ENCODE measurements at regions not wholly inside any gene's neighbourhood (a gene's known extent, or its start where the extent isn't known, plus 50 kb on each side); places are given as distances from the start of the nearest gene placed in this dataset.

DNA sequence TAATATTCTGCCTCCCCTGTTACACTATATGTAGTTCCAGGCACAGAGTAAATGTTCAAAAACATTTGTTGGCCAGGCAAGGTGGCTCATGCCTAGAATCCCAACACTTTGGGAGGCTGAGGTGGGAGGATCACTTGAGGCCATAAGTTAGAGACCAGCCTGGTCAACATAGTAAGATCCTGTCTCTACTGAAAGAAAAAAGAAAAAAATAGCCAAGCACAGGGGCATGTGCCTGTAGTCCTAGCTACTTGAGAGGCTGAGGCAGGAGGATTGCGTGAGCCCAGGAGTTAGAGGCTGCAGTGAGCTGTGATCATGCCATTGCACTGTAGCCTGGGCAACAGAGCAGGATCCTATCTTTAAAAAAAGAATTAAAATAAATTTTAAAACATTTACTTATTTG, 57.6 kb upstream of the SIM2 start (continued):
- no peak for TF ChIP-seq NR2F2 (IDR thresholded peaks at IDR 0.05)
- TF ChIP-seq, protein P1, sequence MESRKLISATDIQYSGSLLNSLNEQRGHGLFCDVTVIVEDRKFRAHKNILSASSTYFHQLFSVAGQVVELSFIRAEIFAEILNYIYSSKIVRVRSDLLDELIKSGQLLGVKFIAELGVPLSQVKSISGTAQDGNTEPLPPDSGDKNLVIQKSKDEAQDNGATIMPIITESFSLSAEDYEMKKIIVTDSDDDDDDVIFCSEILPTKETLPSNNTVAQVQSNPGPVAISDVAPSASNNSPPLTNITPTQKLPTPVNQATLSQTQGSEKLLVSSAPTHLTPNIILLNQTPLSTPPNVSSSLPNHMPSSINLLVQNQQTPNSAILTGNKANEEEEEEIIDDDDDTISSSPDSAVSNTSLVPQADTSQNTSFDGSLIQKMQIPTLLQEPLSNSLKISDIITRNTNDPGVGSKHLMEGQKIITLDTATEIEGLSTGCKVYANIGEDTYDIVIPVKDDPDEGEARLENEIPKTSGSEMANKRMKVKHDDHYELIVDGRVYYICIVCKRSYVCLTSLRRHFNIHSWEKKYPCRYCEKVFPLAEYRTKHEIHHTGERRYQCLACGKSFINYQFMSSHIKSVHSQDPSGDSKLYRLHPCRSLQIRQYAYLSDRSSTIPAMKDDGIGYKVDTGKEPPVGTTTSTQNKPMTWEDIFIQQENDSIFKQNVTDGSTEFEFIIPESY (IDR thresholded peaks at IDR 0.05): no peak

DNA sequence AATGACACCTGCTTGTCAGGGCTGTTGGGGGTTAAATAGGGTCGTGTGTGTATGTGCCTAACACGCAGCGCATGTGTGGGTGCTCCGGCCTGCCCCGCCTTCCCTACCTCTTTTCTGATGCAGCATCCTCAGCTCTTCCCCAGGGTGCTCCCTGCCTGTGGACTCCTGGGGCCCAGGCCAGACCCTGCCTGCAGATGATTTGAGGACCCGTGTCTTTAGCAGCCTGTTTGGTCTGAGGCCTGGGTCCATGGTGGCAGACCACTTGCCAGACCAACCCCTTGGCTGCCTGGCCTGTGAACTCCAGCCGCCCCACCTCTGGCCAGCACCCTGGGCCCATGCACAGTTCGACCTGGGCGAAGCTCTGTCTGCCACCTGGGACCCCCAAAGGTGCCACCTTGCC, 57.0 kb upstream of the SIM2 start:
- no peaks in the 10 kb centered on the region for H3K36me3 ChIP-seq (ENCODE audit: control insufficient read depth in 4 of 4, insufficient read depth in 3 of 4, low read depth in 1 of 4, low read length in 3 of 4)
- H3K27ac ChIP-seq (ENCODE audit: low read depth in 1 of 2, low read length in 2 of 2): no peak overlapping the region
- peaks cover 0 to 3% (median 0%) of the 10 kb centered on the region in 4 donors for H3K27me3 ChIP-seq (ENCODE audit: control insufficient read depth in 4 of 4, insufficient read depth in 4 of 4, low read length in 3 of 4)
- WGBS: 85% methylated on average over 9 of the region's 9 CpGs
- H3K9ac ChIP-seq (ENCODE audit: low read depth in 1 of 2, low read length in 2 of 2): no peak overlapping the region
- no peak overlapping the region for H3K4me3 ChIP-seq (ENCODE audit: low read depth in 1 of 3, low read length in 3 of 3)
- no peaks in the 10 kb centered on the region for H3K4me1 ChIP-seq (ENCODE audit: control insufficient read depth in 4 of 4, insufficient read depth in 4 of 4, low read length in 3 of 4)
- TF ChIP-seq, protein P2, sequence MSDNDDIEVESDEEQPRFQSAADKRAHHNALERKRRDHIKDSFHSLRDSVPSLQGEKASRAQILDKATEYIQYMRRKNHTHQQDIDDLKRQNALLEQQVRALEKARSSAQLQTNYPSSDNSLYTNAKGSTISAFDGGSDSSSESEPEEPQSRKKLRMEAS (IDR thresholded peaks at IDR 0.05): no peak
- TF ChIP-seq YY1 (IDR thresholded peaks at IDR 0.05) (no peak), HNF4G (IDR thresholded peaks at IDR 0.05) (no peak), FOXA1 (IDR thresholded peaks at IDR 0.05) (no peak), HNF4A (conservative IDR thresholded peaks at IDR 0.05) (no peak), GABPA (IDR thresholded peaks at IDR 0.05 in 1 of 2, conservative IDR thresholded peaks at IDR 0.05 in 1 of 2) (no peak), TAF1 (conservative IDR thresholded peaks at IDR 0.05) (no peak), RXRA (IDR thresholded peaks at IDR 0.05) (no peak), NR2F2 (IDR thresholded peaks at IDR 0.05) (no peak), RAD21 (IDR thresholded peaks at IDR 0.05) (no peak), JUND (IDR thresholded peaks at IDR 0.05) (no peak), FOXA2 (IDR thresholded peaks at IDR 0.05) (no peak), SP1 (IDR thresholded peaks at IDR 0.05) (no peak), EGR1 (IDR thresholded peaks at IDR 0.05; ENCODE audit: low read depth in 2 of 2) (no peak)
- TF ChIP-seq, protein P3, sequence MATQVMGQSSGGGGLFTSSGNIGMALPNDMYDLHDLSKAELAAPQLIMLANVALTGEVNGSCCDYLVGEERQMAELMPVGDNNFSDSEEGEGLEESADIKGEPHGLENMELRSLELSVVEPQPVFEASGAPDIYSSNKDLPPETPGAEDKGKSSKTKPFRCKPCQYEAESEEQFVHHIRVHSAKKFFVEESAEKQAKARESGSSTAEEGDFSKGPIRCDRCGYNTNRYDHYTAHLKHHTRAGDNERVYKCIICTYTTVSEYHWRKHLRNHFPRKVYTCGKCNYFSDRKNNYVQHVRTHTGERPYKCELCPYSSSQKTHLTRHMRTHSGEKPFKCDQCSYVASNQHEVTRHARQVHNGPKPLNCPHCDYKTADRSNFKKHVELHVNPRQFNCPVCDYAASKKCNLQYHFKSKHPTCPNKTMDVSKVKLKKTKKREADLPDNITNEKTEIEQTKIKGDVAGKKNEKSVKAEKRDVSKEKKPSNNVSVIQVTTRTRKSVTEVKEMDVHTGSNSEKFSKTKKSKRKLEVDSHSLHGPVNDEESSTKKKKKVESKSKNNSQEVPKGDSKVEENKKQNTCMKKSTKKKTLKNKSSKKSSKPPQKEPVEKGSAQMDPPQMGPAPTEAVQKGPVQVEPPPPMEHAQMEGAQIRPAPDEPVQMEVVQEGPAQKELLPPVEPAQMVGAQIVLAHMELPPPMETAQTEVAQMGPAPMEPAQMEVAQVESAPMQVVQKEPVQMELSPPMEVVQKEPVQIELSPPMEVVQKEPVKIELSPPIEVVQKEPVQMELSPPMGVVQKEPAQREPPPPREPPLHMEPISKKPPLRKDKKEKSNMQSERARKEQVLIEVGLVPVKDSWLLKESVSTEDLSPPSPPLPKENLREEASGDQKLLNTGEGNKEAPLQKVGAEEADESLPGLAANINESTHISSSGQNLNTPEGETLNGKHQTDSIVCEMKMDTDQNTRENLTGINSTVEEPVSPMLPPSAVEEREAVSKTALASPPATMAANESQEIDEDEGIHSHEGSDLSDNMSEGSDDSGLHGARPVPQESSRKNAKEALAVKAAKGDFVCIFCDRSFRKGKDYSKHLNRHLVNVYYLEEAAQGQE (IDR thresholded peaks at IDR 0.05): no peak
- TF ChIP-seq, protein P4, sequence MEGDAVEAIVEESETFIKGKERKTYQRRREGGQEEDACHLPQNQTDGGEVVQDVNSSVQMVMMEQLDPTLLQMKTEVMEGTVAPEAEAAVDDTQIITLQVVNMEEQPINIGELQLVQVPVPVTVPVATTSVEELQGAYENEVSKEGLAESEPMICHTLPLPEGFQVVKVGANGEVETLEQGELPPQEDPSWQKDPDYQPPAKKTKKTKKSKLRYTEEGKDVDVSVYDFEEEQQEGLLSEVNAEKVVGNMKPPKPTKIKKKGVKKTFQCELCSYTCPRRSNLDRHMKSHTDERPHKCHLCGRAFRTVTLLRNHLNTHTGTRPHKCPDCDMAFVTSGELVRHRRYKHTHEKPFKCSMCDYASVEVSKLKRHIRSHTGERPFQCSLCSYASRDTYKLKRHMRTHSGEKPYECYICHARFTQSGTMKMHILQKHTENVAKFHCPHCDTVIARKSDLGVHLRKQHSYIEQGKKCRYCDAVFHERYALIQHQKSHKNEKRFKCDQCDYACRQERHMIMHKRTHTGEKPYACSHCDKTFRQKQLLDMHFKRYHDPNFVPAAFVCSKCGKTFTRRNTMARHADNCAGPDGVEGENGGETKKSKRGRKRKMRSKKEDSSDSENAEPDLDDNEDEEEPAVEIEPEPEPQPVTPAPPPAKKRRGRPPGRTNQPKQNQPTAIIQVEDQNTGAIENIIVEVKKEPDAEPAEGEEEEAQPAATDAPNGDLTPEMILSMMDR (IDR thresholded peaks at IDR 0.05; ENCODE audit: low read depth, low read length, missing input control): no peak
- TF ChIP-seq, protein P5, sequence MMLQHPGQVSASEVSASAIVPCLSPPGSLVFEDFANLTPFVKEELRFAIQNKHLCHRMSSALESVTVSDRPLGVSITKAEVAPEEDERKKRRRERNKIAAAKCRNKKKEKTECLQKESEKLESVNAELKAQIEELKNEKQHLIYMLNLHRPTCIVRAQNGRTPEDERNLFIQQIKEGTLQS (IDR thresholded peaks at IDR 0.05): no peak
- TF ChIP-seq, protein P1 (IDR thresholded peaks at IDR 0.05): no peak
- H3K9me3 ChIP-seq (ENCODE audit: control insufficient read depth in 4 of 4, low read length in 3 of 4): no peaks in the 10 kb centered on the region
- no peak for DNase-seq (ENCODE audit: low spot score)

All from liver (tissue), 8 donors.